ENCODE measurements at regions not wholly inside any gene's neighbourhood (a gene's known extent, or its start where the extent isn't known, plus 50 kb on each side); places are given as distances from the start of the nearest gene placed in this dataset.

- no peak for TF ChIP-seq CTCF (IDR thresholded peaks at IDR 0.05; ENCODE audit: poor library complexity, severe bottlenecking)
- no peak for TF ChIP-seq REST (IDR thresholded peaks at IDR 0.05; ENCODE audit: borderline replicate concordance)
- no peak for TF ChIP-seq POLR2AphosphoS5 (IDR thresholded peaks at IDR 0.05)
- TF ChIP-seq EZH2 (IDR thresholded peaks at IDR 0.05; ENCODE audit: borderline replicate concordance, insufficient read depth, low read length, poor library complexity, severe bottlenecking), result no peak
- TF ChIP-seq EP300 (conservative IDR thresholded peaks at IDR 0.05; ENCODE audit: poor library complexity, severe bottlenecking), result no peak
Measured at GRCh38 chr9:86679909-86680308, 267.4 kb downstream of the GAS1 start.

Measured in neural cell (in vitro differentiated cells).